ENCODE measurements at regions not wholly inside any gene's neighbourhood (a gene's known extent, or its start where the extent isn't known, plus 50 kb on each side); places are given as distances from the start of the nearest gene placed in this dataset.

GRCh38 chr2:16172324-16173175, 232.2 kb downstream of the MYCN start:
- no peak for TF ChIP-seq CTCF (IDR thresholded peaks at IDR 0.05)
- TF ChIP-seq POLR2A (IDR thresholded peaks at IDR 0.05) = no peak

Measured in thyroid gland (tissue), 4 donors.